WTC11 (cell line): ENCODE measurements at regions not wholly inside any gene's neighbourhood (a gene's known extent, or its start where the extent isn't known, plus 50 kb on each side); places are given as distances from the start of the nearest gene placed in this dataset.

Source experiments
- ATAC-seq: fragments of 200-7000 bp; cut with Tn5 transposase; 2 replicates; pipeline ENCODE4 v1.10.0; 2021; ENCODE audit warnings: mild to moderate bottlenecking, moderate library complexity
- CTCF ChIA-PET: fragments of 300-600 bp; sonication (Branson Sonifier 250); formaldehyde crosslinking; loops from one replicate; lab custom pipeline; 2021; ENCODE audit warnings: antibody characterized with exemption; lab: Charles Lee
- POLR2A ChIA-PET: fragments of 350-600 bp; sonication (Branson Sonifier 250); formaldehyde crosslinking; loops from one replicate; lab custom pipeline; 2021; ENCODE audit warnings: antibody characterized with exemption; lab: Charles Lee
- DNase-seq: peaks from one replicate; pipeline ENCODE4 v3.0.0; 2021; ENCODE audit warnings: low spot score
- H3K27ac Mint-ChIP-seq: 2 replicates; pipeline ENCODE4 v1.8.0; 2021; ENCODE audit warnings: mixed read lengths
- H3K27me3 Mint-ChIP-seq: 2 replicates; pipeline ENCODE4 v1.8.0; 2021; ENCODE audit warnings: low read depth, mild to moderate bottlenecking, moderate library complexity, mixed read lengths
- H3K36me3 Mint-ChIP-seq: 2 replicates; pipeline ENCODE4 v1.8.0; 2021; ENCODE audit warnings: mixed read lengths
- H3K4me1 Mint-ChIP-seq: 2 replicates; pipeline ENCODE4 v1.8.0; 2022; ENCODE audit warnings: mixed read lengths
- H3K4me3 Mint-ChIP-seq: 2 replicates; pipeline ENCODE4 v1.8.0; 2021; ENCODE audit warnings: mild to moderate bottlenecking, moderate library complexity, mixed read lengths
- H3K9me3 Mint-ChIP-seq: 2 replicates; pipeline ENCODE4 v1.8.0; 2021; ENCODE audit warnings: mixed read lengths
- AFF4 ChIP-seq: sonication (generic); formaldehyde crosslinking; IDR thresholded peaks from 2 replicates; pipeline ENCODE4 v1.8.1; 2023; ENCODE audit warnings: mild to moderate bottlenecking, missing genetic modification reagents, borderline replicate concordance
- CDX4 ChIP-seq: fragments of 250-450 bp; sonication (Bioruptor Pico); IDR thresholded peaks from 2 replicates; pipeline ENCODE4 v1.9.0; 2021; ENCODE audit warnings: moderate library complexity, mild to moderate bottlenecking, inconsistent platforms, borderline replicate concordance
- CREB1 ChIP-seq: sonication (generic); formaldehyde crosslinking; IDR thresholded peaks from 2 replicates; pipeline ENCODE4 v1.8.0; 2023; ENCODE audit warnings: mild to moderate bottlenecking, missing genetic modification reagents
- ESRRA ChIP-seq: sonication (generic); formaldehyde crosslinking; IDR thresholded peaks from 2 replicates; pipeline ENCODE4 v1.8.1; 2022; ENCODE audit warnings: mild to moderate bottlenecking, missing genetic modification reagents, borderline replicate concordance
- HMGA2 ChIP-seq: fragments of 250-450 bp; sonication (Bioruptor Pico); IDR thresholded peaks from 2 replicates; pipeline ENCODE4 v1.4.0; 2021; ENCODE audit warnings: mild to moderate bottlenecking, moderate library complexity
- MXD4 ChIP-seq: fragments of 250-450 bp; sonication (Bioruptor Pico); IDR thresholded peaks from 2 replicates; pipeline ENCODE4 v1.8.0; 2021; ENCODE audit warnings: mild to moderate bottlenecking, moderate library complexity, borderline replicate concordance
- NFYB ChIP-seq: sonication (generic); formaldehyde crosslinking; conservative IDR thresholded peaks from 2 replicates; pipeline ENCODE4 v1.8.0; 2022; ENCODE audit warnings: low read depth, missing genetic modification reagents
- OVOL2 ChIP-seq: fragments of 250-450 bp; sonication (Bioruptor Pico); IDR thresholded peaks from 2 replicates; pipeline ENCODE4 v1.9.0; 2021; ENCODE audit warnings: mild to moderate bottlenecking, borderline replicate concordance
- SMAD4 ChIP-seq: sonication (generic); formaldehyde crosslinking; IDR thresholded peaks from 2 replicates; pipeline ENCODE4 v1.8.0; 2022; ENCODE audit warnings: mild to moderate bottlenecking, missing genetic modification reagents
- SOX15 ChIP-seq: fragments of 250-450 bp; sonication (Bioruptor Pico); IDR thresholded peaks from 2 replicates; pipeline ENCODE4 v1.9.0; 2021; ENCODE audit warnings: mild to moderate bottlenecking
- ZBTB21 ChIP-seq: sonication (generic); formaldehyde crosslinking; IDR thresholded peaks from 2 replicates; pipeline ENCODE4 v1.8.1; 2023; ENCODE audit warnings: mild to moderate bottlenecking, missing genetic modification reagents, borderline replicate concordance
- ZBTB43 ChIP-seq: sonication (generic); formaldehyde crosslinking; IDR thresholded peaks from 2 replicates; pipeline ENCODE4 v1.8.1; 2023; ENCODE audit warnings: mild to moderate bottlenecking, missing genetic modification reagents
- ZNF232 ChIP-seq: sonication (generic); formaldehyde crosslinking; IDR thresholded peaks from 2 replicates; pipeline ENCODE4 v1.8.0; 2022; ENCODE audit warnings: mild to moderate bottlenecking, missing genetic modification reagents
- ZNF416 ChIP-seq: fragments of 250-450 bp; sonication (Bioruptor Pico); IDR thresholded peaks from 2 replicates; pipeline ENCODE4 v1.9.0; 2021; ENCODE audit warnings: mild to moderate bottlenecking, inconsistent platforms
- ZNF512 ChIP-seq: sonication (generic); formaldehyde crosslinking; IDR thresholded peaks from 2 replicates; pipeline ENCODE4 v1.8.1; 2022; ENCODE audit warnings: missing genetic modification reagents, borderline replicate concordance
- ZSCAN18 ChIP-seq: fragments of 250-450 bp; sonication (Bioruptor Pico); IDR thresholded peaks from 2 replicates; pipeline ENCODE4 v2.1.2; 2022; ENCODE audit warnings: mild to moderate bottlenecking, moderate library complexity
- TF ChIP-seq, protein P1 (sequence below): sonication (generic); formaldehyde crosslinking; IDR thresholded peaks from 2 replicates; pipeline ENCODE4 v1.8.1; 2023; ENCODE audit warnings: mild to moderate bottlenecking, missing genetic modification reagents, moderate library complexity
- TF ChIP-seq, protein P2 (sequence below): sonication (generic); formaldehyde crosslinking; IDR thresholded peaks from 2 replicates; pipeline ENCODE4 v1.8.0; 2022; ENCODE audit warnings: mild to moderate bottlenecking, missing genetic modification reagents

DNA sequence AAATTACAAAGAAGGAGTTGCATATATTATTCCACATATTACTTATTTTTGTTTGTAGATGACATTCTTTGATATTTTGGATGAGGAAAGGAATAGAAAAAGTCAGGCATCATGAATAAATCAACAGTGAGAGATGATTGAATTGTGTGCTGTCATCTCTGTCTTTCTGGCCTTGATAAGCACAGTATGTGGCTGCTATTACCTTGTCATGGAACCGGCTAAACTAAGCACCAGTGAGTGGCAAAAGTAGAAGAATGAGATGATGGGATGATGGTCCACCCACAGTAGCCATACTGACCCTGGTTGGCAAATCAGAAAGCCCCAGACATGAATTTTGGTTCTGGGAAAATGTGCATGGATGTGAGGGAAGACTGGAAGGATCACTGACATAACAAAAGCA, 361.2 kb upstream of the DMAC1 start (continued):
- no peak for TF ChIP-seq ESRRA

DNA sequence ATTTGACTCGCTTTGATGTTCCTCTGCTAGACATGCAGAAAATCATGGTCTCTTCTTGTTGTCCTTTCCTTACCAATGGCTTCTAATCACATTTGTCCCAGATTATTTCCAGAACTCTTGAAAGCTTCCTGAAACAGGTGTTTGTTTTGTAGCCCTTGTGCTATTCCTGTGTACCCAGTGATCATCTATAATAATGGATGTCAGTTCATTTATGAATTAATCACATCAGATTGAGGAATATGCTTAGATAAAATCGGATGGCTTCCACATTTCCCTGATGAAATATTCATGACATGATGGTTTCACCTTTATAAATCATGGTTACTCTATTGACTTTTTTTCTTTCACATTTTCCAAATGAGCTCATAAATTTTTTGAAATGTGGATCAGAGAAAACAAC, 359.0 kb upstream of the DMAC1 start:
- Mint-ChIP-seq H3K4me3 (no peak overlapping the region), H3K27ac (no peak overlapping the region), H3K4me1 (peaks cover 6% of the 10 kb centered on the region), H3K27me3 (no peaks in the 10 kb centered on the region), H3K36me3 (no peaks in the 10 kb centered on the region), H3K9me3 (peaks cover 8% of the 10 kb centered on the region)
- DNase-seq (no peak), ATAC-seq (no peak)
- ChIA-PET POLR2A (no interaction called here), CTCF (no interaction called here)
- TF ChIP-seq SOX15 (CRISPR knock-in tag) (no peak), SMAD4 (CRISPR knock-in tag) (no peak), ZSCAN18 (CRISPR knock-in tag) (no peak), ZNF512 (CRISPR knock-in tag) (no peak), AFF4 (no peak), ZNF416 (CRISPR knock-in tag) (no peak), HMGA2 (CRISPR knock-in tag) (no peak), OVOL2 (CRISPR knock-in tag) (no peak), MXD4 (no peak), NFYB (CRISPR knock-in tag) (no peak), ZNF232 (CRISPR knock-in tag) (no peak), CDX4 (CRISPR knock-in tag) (no peak), ZBTB43 (no peak), CREB1 (no peak), ZBTB21 (CRISPR knock-in tag) (no peak)
- TF ChIP-seq, protein P1, sequence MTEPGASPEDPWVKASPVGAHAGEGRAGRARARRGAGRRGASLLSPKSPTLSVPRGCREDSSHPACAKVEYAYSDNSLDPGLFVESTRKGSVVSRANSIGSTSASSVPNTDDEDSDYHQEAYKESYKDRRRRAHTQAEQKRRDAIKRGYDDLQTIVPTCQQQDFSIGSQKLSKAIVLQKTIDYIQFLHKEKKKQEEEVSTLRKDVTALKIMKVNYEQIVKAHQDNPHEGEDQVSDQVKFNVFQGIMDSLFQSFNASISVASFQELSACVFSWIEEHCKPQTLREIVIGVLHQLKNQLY (CRISPR knock-in tag), result no peak
- TF ChIP-seq, protein P2, sequence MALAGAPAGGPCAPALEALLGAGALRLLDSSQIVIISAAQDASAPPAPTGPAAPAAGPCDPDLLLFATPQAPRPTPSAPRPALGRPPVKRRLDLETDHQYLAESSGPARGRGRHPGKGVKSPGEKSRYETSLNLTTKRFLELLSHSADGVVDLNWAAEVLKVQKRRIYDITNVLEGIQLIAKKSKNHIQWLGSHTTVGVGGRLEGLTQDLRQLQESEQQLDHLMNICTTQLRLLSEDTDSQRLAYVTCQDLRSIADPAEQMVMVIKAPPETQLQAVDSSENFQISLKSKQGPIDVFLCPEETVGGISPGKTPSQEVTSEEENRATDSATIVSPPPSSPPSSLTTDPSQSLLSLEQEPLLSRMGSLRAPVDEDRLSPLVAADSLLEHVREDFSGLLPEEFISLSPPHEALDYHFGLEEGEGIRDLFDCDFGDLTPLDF (CRISPR knock-in tag), result no peak
